Stomach smooth muscle (tissue), 2 donors: ENCODE measurements at regions not wholly inside any gene's neighbourhood (a gene's known extent, or its start where the extent isn't known, plus 50 kb on each side); places are given as distances from the start of the nearest gene placed in this dataset.

Experiments
- H3K27ac ChIP-seq: one replicate; pipeline ENCODE4 v1.7.0; 2013; ENCODE audit warnings: mild to moderate bottlenecking, low read length, inconsistent platforms
- H3K27me3 ChIP-seq, 2 donors: one replicate each; pipeline ENCODE4 v1.7.0; 2013; ENCODE audit warnings: low read length in 2 of 2; ENCODE audit not compliant: insufficient read depth in 2 of 2, control insufficient read depth in 1 of 2
- H3K36me3 ChIP-seq, 2 donors: one replicate each; pipeline ENCODE4 v1.7.0; 2013; ENCODE audit warnings: low read length in 2 of 2; ENCODE audit not compliant: control insufficient read depth in 2 of 2, insufficient read depth in 2 of 2
- H3K4me1 ChIP-seq: one replicate; pipeline ENCODE4 v1.7.0; 2013; ENCODE audit warnings: low read length; ENCODE audit not compliant: control insufficient read depth, insufficient read depth
- H3K4me3 ChIP-seq, 2 donors: one replicate each; pipeline ENCODE4 v1.7.0; 2013; ENCODE audit warnings: low read length in 2 of 2
- H3K9ac ChIP-seq, 2 donors: one replicate each; pipeline ENCODE4 v1.7.0; 2013; ENCODE audit warnings: low read length in 2 of 2, mild to moderate bottlenecking in 1 of 2
- H3K9me3 ChIP-seq, 2 donors: one replicate each; pipeline ENCODE4 v1.7.0; 2013; ENCODE audit warnings: low read length in 2 of 2; ENCODE audit not compliant: control insufficient read depth in 2 of 2
- donor health status: healthy.
- donor health status: Pancreatic carcinoma.

DNA sequence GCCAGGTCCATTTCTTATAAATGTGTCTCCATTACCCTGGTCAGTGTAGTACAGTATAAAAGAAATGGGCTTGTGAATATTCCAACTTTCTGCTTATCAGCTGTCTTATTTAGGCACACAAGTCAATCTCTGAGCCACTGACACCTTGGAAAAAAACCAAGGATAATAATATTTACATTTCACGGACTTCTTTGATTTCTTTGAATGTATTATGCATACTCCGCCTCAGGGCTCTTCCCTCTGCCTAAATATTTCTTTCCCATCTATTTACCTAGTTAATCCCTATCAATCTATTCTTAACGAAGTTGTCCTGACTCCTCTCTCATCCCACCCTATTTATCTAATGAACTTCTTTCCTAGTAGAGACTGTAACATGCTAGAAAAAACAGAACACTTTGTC lies 253.8 kb downstream of the CRPPA start:
- no peaks in the 10 kb centered on the region for H3K9me3 ChIP-seq
- H3K27me3 ChIP-seq, result no peaks in the 10 kb centered on the region
- no peak overlapping the region for H3K9ac ChIP-seq
- no peak overlapping the region for H3K4me3 ChIP-seq
- no peaks in the 10 kb centered on the region for H3K4me1 ChIP-seq
- H3K36me3 ChIP-seq, result no peaks in the 10 kb centered on the region
- H3K27ac ChIP-seq, result no peak overlapping the region

DNA sequence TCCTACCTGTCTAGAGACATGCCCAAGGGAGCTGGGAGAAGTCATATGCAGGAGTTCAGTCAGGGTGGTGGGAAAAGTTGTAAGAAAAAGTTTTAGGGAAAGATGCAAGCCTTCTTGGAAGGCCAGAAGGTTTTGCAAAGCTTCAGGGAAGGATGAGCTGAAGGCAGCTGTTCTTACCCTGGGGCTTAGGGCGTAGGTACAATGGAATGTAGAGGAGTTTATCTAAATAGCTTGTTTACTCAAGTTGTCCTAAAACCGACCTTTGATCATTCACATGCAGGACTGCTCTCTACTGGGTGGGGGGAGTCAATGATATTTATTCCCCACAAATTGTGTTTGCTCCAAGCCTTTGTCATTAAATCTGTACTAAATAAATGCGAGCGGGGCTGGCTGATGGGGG lies 277.0 kb downstream of the CRPPA start:
- Histone ChIP-seq H3K9ac (no peak overlapping the region), H3K27ac (no peak overlapping the region), H3K27me3 (no peaks in the 10 kb centered on the region), H3K36me3 (no peaks in the 10 kb centered on the region), H3K4me3 (no peak overlapping the region), H3K4me1 (no peaks in the 10 kb centered on the region), H3K9me3 (peaks cover 2 to 8% of the 10 kb centered on the region in 2 donors)

DNA sequence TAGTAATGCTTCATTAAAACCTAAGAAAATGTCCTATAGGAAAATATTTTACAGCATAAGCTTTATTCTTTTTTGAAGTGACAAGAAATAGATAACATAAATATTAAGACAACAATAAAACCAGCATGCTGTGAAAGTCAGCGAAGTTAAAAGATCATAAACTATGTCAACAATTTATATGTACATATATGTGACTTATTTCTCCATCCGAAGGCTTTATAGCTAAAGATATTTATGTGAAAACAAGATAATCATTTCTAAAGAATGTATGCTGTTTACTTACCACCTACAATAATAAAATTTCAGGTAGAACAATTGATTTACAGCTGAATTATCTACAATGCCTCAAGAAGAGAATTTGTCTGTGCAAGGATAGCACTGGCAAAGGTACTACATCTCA lies 283.4 kb downstream of the CRPPA start:
- no peak overlapping the region for H3K27ac ChIP-seq
- no peaks in the 10 kb centered on the region for H3K4me1 ChIP-seq
- H3K9ac ChIP-seq, result no peak overlapping the region

DNA sequence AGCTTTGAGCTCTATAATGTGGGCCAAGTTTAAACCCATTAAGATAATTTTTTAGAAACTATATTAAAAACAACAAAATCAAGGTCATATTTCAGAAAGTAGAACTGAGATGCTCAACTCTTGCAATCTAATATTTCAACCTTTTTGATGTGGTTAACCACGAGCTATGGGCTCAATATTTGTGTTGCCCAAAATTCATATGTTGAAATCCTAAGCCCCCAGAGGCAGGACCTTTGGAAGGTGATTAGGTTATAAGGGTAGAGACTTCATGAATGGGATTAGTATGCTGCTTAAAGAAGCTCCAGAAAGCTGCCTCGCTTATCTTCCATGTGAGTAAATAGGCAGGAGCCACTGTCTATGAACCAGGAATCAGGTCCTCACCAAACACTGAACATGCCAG lies 284.4 kb downstream of the CRPPA start:
- Histone ChIP-seq H3K27me3 (no peaks in the 10 kb centered on the region), H3K9ac (no peak overlapping the region), H3K36me3 (no peaks in the 10 kb centered on the region), H3K27ac (no peak overlapping the region), H3K4me3 (no peak overlapping the region), H3K9me3 (no peaks in the 10 kb centered on the region), H3K4me1 (no peaks in the 10 kb centered on the region)

More for the DNA sequence above, 283.4 kb downstream of the CRPPA start:
- no peaks in the 10 kb centered on the region for H3K36me3 ChIP-seq
- H3K9me3 ChIP-seq, result no peaks in the 10 kb centered on the region
- H3K4me3 ChIP-seq, result no peak overlapping the region
- H3K27me3 ChIP-seq, result no peaks in the 10 kb centered on the region

DNA sequence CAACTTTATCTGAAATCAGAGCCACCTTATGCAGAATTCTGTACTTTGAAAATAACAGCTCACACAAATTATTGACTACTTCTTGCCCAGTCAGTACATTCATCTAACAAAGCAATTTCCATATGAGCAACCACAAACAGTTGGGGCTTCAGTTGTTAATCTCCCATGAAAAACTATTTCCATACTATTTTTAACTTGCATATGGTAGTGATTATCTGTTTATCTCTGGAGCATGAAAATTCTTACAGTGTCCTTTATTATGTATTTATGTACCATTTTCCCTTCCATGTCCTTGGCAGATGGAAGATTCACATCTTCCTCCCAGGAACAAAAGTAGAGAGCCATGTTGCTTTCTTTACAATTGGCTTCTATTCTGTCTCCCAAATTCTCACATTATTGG lies 285.7 kb downstream of the CRPPA start:
- H3K27ac ChIP-seq, result no peak overlapping the region
- no peak overlapping the region for H3K9ac ChIP-seq
- H3K4me1 ChIP-seq, result peaks cover 4% of the 10 kb centered on the region
- H3K4me3 ChIP-seq, result no peak overlapping the region
- no peaks in the 10 kb centered on the region for H3K9me3 ChIP-seq
- H3K36me3 ChIP-seq, result no peaks in the 10 kb centered on the region
- H3K27me3 ChIP-seq, result no peaks in the 10 kb centered on the region

DNA sequence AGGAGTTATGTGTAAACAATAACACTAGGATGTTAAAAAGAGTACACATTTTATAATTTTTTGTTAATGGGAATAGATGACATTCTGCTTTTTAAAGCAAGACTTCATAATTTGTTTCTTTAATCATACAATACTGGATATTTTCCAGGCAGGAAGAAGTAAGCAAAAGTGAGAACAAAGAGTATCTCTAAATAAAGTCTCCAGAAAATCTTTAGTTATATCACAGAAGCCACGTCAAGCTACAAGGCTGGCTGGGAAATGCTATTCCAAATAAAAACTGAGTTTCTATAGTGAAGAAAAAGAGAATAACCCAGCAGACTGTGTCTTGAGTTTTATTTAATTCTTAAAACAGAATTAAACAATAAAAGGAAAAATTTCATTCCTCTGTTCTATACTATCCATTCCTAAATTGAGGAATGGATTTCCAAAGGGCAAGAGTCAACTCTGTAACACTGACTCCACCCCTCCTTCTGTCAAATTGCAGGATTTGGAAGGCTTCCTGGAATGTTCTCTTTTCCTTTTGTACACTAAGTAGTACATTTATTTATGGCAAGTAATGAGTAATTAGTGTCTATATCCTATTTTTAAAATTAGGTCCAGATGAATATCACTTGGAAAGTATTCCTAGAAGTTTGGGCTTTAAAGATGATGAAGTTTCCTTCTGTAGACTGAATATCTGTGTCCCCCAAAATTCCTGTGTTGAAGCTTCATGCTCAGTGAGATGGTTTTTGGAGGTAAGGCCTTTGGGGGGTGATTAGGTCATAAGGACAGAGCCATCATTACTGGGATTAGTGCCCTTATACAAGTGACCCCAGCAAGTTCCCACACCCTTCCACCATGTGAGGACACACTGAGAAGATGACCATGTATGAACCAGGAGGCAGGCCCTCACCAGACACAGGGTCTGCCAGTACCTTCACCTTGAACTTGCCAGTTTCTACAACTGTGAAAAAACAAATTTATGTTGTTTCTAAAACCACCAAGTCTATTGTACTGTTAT lies 290.9 kb downstream of the CRPPA start:
- Histone ChIP-seq H3K27ac (no peak overlapping the region), H3K4me1 (peaks cover 4% of the 10 kb centered on the region), H3K9me3 (peaks cover 0 to 3% of the 10 kb centered on the region in 2 donors), H3K36me3 (no peaks in the 10 kb centered on the region), H3K9ac (no peak overlapping the region), H3K27me3 (no peaks in the 10 kb centered on the region), H3K4me3 (no peak overlapping the region)

DNA sequence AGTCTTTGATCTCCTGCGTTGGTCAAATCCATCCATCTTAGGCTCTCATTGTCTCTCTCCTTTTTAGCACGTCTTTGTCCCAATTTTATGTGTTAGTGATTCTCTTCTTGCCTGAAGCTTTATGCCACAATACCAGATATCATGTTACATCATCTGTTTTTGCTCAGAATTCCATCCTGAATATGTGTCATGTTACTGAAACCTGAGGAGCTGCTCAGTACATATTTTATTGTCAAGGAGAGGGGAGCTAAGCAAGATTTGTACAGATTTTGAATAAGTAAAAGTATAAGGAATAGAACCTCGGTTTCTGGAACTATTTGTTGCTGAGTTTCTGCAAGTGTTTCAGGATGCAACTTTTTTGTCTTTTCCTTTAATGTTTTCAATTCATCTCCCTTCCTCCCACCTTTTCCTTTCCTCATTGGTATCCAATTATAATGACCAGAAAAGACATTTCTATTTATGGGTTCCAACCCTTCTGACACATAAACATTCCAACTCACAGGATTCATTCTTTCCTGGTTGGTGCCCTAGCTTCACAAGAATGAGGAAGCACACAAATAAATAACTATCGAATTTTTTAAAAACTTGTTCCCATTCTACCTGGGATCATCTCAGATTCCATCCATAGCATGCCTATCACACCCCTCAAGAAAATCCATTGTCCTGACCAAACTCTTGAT lies 291.8 kb downstream of the CRPPA start:
- H3K4me3 ChIP-seq, result no peak overlapping the region
- H3K9me3 ChIP-seq, result peaks cover 0 to 3% of the 10 kb centered on the region in 2 donors
- H3K27me3 ChIP-seq, result no peaks in the 10 kb centered on the region
- H3K4me1 ChIP-seq, result peaks cover 4% of the 10 kb centered on the region
- H3K9ac ChIP-seq, result no peak overlapping the region
- H3K27ac ChIP-seq, result no peak overlapping the region
- no peaks in the 10 kb centered on the region for H3K36me3 ChIP-seq

DNA sequence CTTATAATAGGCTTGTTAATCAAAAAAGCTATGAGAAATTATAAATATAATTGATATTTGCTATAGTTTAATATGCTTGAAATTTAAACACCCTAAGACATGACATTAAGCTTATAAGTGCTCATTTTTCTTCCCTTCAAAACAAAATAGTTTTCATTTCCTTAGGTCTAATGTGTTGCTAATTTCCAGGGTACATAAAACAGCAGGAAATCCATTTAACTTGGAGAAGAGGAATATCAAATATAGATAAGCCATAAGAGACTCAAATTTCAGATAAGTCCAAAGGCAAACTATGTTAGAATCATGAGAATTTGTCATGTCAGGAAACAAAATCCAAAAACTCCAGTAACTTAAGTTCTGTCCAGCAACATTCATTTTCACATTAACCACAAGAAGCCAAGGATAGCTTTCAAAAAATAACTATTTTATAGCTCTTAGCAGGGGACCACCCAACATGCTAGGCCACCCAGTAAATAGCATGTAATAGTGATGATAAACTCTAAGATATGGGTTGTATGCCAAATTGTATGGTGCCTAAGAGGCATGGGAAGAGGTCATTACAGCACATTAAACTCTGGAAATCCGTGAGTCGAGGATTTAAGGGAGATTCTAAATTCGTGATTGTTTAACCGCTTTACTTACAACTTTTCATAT lies 298.1 kb downstream of the CRPPA start:
- Histone ChIP-seq H3K27me3 (no peaks in the 10 kb centered on the region), H3K4me3 (no peak overlapping the region), H3K27ac (no peak overlapping the region), H3K4me1 (no peaks in the 10 kb centered on the region), H3K9me3 (peaks cover 0 to 3% of the 10 kb centered on the region in 2 donors), H3K36me3 (no peaks in the 10 kb centered on the region), H3K9ac (no peak overlapping the region)

DNA sequence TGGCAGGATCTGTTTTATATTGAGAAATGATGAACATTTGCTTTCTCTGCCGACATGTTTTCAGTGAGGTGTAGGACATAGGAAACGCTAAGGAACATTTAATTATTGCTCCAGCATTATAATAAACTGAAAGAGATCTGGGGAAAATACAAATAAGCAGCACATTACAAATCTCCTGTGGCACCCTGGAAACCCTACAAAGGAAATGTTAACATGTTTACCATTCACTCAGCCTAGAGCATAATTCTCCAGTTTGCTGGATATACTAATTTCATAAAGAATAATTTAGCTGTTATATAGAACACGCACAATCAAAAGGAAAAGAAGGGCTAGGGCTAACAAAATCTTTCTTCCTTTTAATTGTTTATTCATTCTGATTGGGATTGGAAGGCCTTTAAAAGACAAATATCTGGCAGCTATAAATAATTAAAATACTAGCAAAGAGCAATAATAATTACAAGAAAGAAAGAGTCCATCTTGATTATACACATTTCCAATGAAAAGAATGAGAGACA lies 299.4 kb downstream of the CRPPA start:
- H3K36me3 ChIP-seq, result no peaks in the 10 kb centered on the region
- H3K4me3 ChIP-seq, result no peak overlapping the region
- no peaks in the 10 kb centered on the region for H3K27me3 ChIP-seq
- no peaks in the 10 kb centered on the region for H3K9me3 ChIP-seq
- no peak overlapping the region for H3K9ac ChIP-seq
- no peaks in the 10 kb centered on the region for H3K4me1 ChIP-seq
- no peak overlapping the region for H3K27ac ChIP-seq

DNA sequence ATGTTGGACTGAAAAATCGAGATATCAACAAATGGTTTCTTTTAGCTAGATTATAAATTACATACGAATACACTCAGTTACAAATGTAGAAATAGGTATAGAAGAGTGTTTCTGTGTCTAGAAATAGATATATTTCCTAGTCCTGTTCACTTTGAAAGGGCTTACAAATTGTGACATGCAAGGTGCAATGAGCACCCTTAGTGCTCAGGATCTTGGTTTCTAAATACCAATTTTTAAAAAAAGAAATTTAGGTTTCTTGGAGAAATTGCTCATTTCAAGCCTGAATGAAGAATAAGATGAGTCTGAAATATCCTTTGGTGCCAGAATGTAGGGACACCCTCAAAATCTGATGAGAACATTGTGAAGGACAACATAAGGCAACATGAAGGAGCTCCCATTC lies 306.0 kb downstream of the CRPPA start:
- no peaks in the 10 kb centered on the region for H3K4me1 ChIP-seq
- no peak overlapping the region for H3K27ac ChIP-seq
- no peaks in the 10 kb centered on the region for H3K36me3 ChIP-seq
- no peak overlapping the region for H3K9ac ChIP-seq
- H3K27me3 ChIP-seq, result no peaks in the 10 kb centered on the region
- no peak overlapping the region for H3K4me3 ChIP-seq
- H3K9me3 ChIP-seq, result peaks cover 0 to 3% of the 10 kb centered on the region in 2 donors
